CD14-positive monocyte (primary cell): ENCODE measurements at regions not wholly inside any gene's neighbourhood (a gene's known extent, or its start where the extent isn't known, plus 50 kb on each side); places are given as distances from the start of the nearest gene placed in this dataset.

Experiments
- DNase-seq, 3 donors: peaks; one replicate each; pipeline ENCODE4 v3.0.0-alpha.2; 2011 to 2022
- H2AFZ ChIP-seq: 2 replicates; pipeline ENCODE4 v1.6.0; 2012; ENCODE audit warnings: mild to moderate bottlenecking, low read depth, low read length, inconsistent platforms; ENCODE audit not compliant: insufficient read depth, poor library complexity, severe bottlenecking
- H3K27ac ChIP-seq, 2 donors: 1 replicate in 1 of 2; 2 replicates in 1 of 2; pipeline ENCODE4 v1.5.1; 2012 to 2013; ENCODE audit warnings: low read length in 2 of 2, control low read depth in 1 of 2, inconsistent platforms in 1 of 2, low read depth in 1 of 2, mild to moderate bottlenecking in 1 of 2
- H3K27me3 ChIP-seq, 2 donors: one replicate each; pipeline versions ENCODE4 v1.6.0 to v1.6.1; 2011 to 2013; ENCODE audit warnings: low read length in 2 of 2; ENCODE audit not compliant: control insufficient read depth in 2 of 2, insufficient read depth in 2 of 2
- H3K36me3 ChIP-seq, 2 donors: replicated peaks in 1 of 2; 1 replicate in 1 of 2; 2 replicates in 1 of 2; pipeline versions ENCODE4 v1.5.1 to v1.6.1; 2012 to 2013; ENCODE audit warnings: low read length in 2 of 2, control low read depth in 1 of 2, inconsistent platforms in 1 of 2, mild to moderate bottlenecking in 1 of 2; ENCODE audit not compliant: insufficient read depth in 2 of 2, control insufficient read depth in 1 of 2
- H3K4me1 ChIP-seq, 2 donors: 1 replicate in 1 of 2; 2 replicates in 1 of 2; pipeline versions ENCODE4 v1.5.1 to v1.6.1; 2012 to 2013; ENCODE audit warnings: low read length in 2 of 2, control low read depth in 1 of 2, inconsistent platforms in 1 of 2, mild to moderate bottlenecking in 1 of 2, moderate library complexity in 1 of 2; ENCODE audit not compliant: insufficient read depth in 2 of 2, control insufficient read depth in 1 of 2
- H3K4me2 ChIP-seq: replicated peaks from 2 replicates; pipeline ENCODE3; 2012; ENCODE audit warnings: low read length, moderate library complexity, mild to moderate bottlenecking; ENCODE audit not compliant: poor library complexity, severe bottlenecking; ENCODE audit errors: extremely low read depth
- H3K4me3 ChIP-seq, 3 experiments: fragments of 200-600 bp in 1 of 3; sonication (generic) in 1 of 3; replicated peaks in 1 of 3; 1 replicate in 2 of 3; 2 replicates in 1 of 3; pipeline ENCODE4 v1.5.1; 2011 to 2013; ENCODE audit warnings: low read length in 3 of 3, mild to moderate bottlenecking in 3 of 3, control low read depth in 2 of 3, low read depth in 2 of 3, inconsistent platforms in 1 of 3, moderate library complexity in 1 of 3
- H3K79me2 ChIP-seq: 2 replicates; pipeline ENCODE4 v1.6.0; 2012; ENCODE audit warnings: mild to moderate bottlenecking, control low read depth, inconsistent platforms, low read length, moderate library complexity; ENCODE audit not compliant: insufficient read depth
- H3K9ac ChIP-seq: 2 replicates; pipeline ENCODE4 v1.6.0; 2017; ENCODE audit warnings: low read length, mild to moderate bottlenecking; ENCODE audit not compliant: insufficient read depth, poor library complexity, severe bottlenecking
- H3K9me3 ChIP-seq, 2 donors: replicated peaks in 1 of 2; 1 replicate in 1 of 2; 2 replicates in 1 of 2; pipeline versions ENCODE4 v1.5.1 to v1.6.1; 2012 to 2013; ENCODE audit warnings: low read length in 2 of 2, control low read depth in 1 of 2; ENCODE audit not compliant: control insufficient read depth in 1 of 2, insufficient read depth in 1 of 2
- H4K20me1 ChIP-seq: 2 replicates; pipeline ENCODE4 v1.6.0; 2012; ENCODE audit warnings: mild to moderate bottlenecking, low read length, control low read depth, moderate library complexity; ENCODE audit not compliant: insufficient read depth
- H3K27ac Mint-ChIP-seq, 7 donors: one replicate each; pipeline ENCODE4 v1.8.0; 2020; ENCODE audit warnings: mild to moderate bottlenecking in 7 of 7, mixed read lengths in 7 of 7, moderate library complexity in 6 of 7, inconsistent platforms in 2 of 7
- H3K27me3 Mint-ChIP-seq, 3 donors: one replicate each; pipeline ENCODE4 v1.8.0; 2021 to 2022; ENCODE audit warnings: low read depth in 3 of 3, mild to moderate bottlenecking in 3 of 3, mixed read lengths in 3 of 3, moderate library complexity in 3 of 3, inconsistent platforms in 1 of 3
- H3K36me3 Mint-ChIP-seq, 2 donors: one replicate each; pipeline ENCODE4 v1.8.0; 2020; ENCODE audit warnings: mixed read lengths in 2 of 2, inconsistent platforms in 1 of 2, mild to moderate bottlenecking in 1 of 2
- H3K4me1 Mint-ChIP-seq: one replicate; pipeline ENCODE4 v1.8.0; 2020; ENCODE audit warnings: mild to moderate bottlenecking, mixed read lengths
- H3K4me3 Mint-ChIP-seq, 2 donors: one replicate each; pipeline ENCODE4 v1.8.0; 2020; ENCODE audit warnings: mild to moderate bottlenecking in 2 of 2, mixed read lengths in 2 of 2, moderate library complexity in 1 of 2
- H3K9me3 Mint-ChIP-seq, 7 donors: one replicate each; pipeline ENCODE4 v1.8.0; 2020 to 2022; ENCODE audit warnings: mixed read lengths in 7 of 7, mild to moderate bottlenecking in 6 of 7, moderate library complexity in 6 of 7, inconsistent platforms in 2 of 7
- WGBS: methylation state at CpG from one replicate; pipeline ENCODE4 v1.1.5; 2013; ENCODE audit warnings: missing lambda C conversion rate; ENCODE audit not compliant: insufficient coverage; 5-methylcytosine and 5-hydroxymethylcytosine counted together
- intact Hi-C, 2 donors: fragments of 100-400 bp; cut with micrococcal nuclease; formaldehyde crosslinking; loops; one replicate each; pipeline versions ENCODE4 v1.15.0 to v1.15.1; 2023
- TF ChIP-seq, protein P1 (sequence below): fragments of 200-600 bp; IDR thresholded peaks from one replicate; pipeline ENCODE4 v1.8.0; 2022; ENCODE audit warnings: antibody characterized with exemption, mild to moderate bottlenecking

DNA sequence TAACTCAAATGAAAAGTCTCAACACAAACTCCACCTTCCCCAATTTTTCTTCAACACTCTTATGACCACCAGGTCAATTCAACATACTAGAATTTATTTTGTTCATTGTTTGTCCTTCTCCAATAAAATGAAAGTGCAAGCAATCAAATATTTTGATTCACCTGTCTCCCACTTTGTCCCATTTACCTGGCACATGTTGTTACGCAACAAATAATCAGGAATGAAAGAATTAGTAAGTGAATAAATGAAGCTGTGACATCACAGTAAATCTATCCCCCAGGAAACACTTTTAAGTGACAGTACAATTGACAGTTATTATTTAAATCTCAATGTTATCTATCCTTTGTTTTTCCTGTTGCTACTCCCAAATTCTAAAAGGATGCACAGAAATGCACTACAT, 393.7 kb upstream of the OPRM1 start:
- Mint-ChIP-seq H3K36me3 (no peaks in the 10 kb centered on the region), H3K9me3 (no peaks in the 10 kb centered on the region), H3K27ac (no peak overlapping the region), H3K27me3 (no peaks in the 10 kb centered on the region), H3K4me1 (no peaks in the 10 kb centered on the region), H3K4me3 (no peak overlapping the region)
- TF ChIP-seq, protein P1, sequence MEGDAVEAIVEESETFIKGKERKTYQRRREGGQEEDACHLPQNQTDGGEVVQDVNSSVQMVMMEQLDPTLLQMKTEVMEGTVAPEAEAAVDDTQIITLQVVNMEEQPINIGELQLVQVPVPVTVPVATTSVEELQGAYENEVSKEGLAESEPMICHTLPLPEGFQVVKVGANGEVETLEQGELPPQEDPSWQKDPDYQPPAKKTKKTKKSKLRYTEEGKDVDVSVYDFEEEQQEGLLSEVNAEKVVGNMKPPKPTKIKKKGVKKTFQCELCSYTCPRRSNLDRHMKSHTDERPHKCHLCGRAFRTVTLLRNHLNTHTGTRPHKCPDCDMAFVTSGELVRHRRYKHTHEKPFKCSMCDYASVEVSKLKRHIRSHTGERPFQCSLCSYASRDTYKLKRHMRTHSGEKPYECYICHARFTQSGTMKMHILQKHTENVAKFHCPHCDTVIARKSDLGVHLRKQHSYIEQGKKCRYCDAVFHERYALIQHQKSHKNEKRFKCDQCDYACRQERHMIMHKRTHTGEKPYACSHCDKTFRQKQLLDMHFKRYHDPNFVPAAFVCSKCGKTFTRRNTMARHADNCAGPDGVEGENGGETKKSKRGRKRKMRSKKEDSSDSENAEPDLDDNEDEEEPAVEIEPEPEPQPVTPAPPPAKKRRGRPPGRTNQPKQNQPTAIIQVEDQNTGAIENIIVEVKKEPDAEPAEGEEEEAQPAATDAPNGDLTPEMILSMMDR = no peak
- H3K27me3 ChIP-seq = no peaks in the 10 kb centered on the region
- H4K20me1 ChIP-seq = no peaks in the 10 kb centered on the region
- H3K9ac ChIP-seq = no peak overlapping the region
- no CpG with 5 or more reads among the region's 1 CpG for WGBS
- no peaks in the 10 kb centered on the region for H3K36me3 ChIP-seq
- H3K27ac ChIP-seq = no peak overlapping the region
- intact Hi-C loops = no loop called here
- H2AFZ ChIP-seq = no peak overlapping the region
- H3K79me2 ChIP-seq = no peaks in the 10 kb centered on the region
- H3K9me3 ChIP-seq = no peaks in the 10 kb centered on the region
- no peak overlapping the region for H3K4me3 ChIP-seq
- H3K4me1 ChIP-seq = no peaks in the 10 kb centered on the region
- no peak overlapping the region for H3K4me2 ChIP-seq
- no peak for DNase-seq

DNA sequence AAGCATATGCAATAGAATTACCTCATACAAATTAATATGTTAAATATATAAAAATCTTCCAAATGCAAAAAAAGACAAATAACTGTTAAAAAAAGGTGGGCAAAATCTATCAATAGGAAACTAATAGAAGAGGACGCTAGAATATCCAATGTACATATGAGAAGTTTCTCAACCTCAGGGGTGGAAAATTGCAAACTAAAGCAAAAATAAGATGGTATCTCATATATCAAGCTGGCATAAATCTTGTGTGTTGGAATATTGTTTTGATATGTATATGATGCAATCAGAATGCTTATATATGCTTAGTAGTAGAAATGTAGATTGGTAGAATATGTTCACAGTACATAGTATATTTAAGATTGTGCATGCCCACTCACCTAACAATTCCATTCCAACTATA, 395.0 kb upstream of the OPRM1 start:
- no peak overlapping the region for H3K9ac ChIP-seq
- no peaks in the 10 kb centered on the region for H4K20me1 ChIP-seq
- TF ChIP-seq, protein P1 = no peak
- no peak overlapping the region for H3K27ac ChIP-seq
- no peaks in the 10 kb centered on the region for H3K36me3 Mint-ChIP-seq
- no peak overlapping the region for H3K27ac Mint-ChIP-seq
- no peak overlapping the region for H3K4me3 ChIP-seq
- H3K4me2 ChIP-seq = no peak overlapping the region
- no peak overlapping the region for H3K4me3 Mint-ChIP-seq
- H3K79me2 ChIP-seq = no peaks in the 10 kb centered on the region
- no peaks in the 10 kb centered on the region for H3K27me3 Mint-ChIP-seq
- no CpG with 5 or more reads among the region's 1 CpG for WGBS
- H3K9me3 Mint-ChIP-seq = no peaks in the 10 kb centered on the region
- no peak for DNase-seq
- no peaks in the 10 kb centered on the region for H3K36me3 ChIP-seq
- no peaks in the 10 kb centered on the region for H3K9me3 ChIP-seq
- H3K27me3 ChIP-seq = no peaks in the 10 kb centered on the region
- no peaks in the 10 kb centered on the region for H3K4me1 ChIP-seq
- intact Hi-C loops = no loop called here
- H2AFZ ChIP-seq = no peak overlapping the region
- H3K4me1 Mint-ChIP-seq = no peaks in the 10 kb centered on the region
